HG02870 (cell line): ENCODE measurements at regions not wholly inside any gene's neighbourhood (a gene's known extent, or its start where the extent isn't known, plus 50 kb on each side); places are given as distances from the start of the nearest gene placed in this dataset.

ENCODE experiments used
- ATAC-seq: cut with Tn5 transposase; IDR thresholded peaks from one replicate; pipeline ENCODE4 v1.9.1; 2021; ENCODE audit warnings: mild to moderate bottlenecking, moderate library complexity; ENCODE audit not compliant: unreplicated experiment

DNA sequence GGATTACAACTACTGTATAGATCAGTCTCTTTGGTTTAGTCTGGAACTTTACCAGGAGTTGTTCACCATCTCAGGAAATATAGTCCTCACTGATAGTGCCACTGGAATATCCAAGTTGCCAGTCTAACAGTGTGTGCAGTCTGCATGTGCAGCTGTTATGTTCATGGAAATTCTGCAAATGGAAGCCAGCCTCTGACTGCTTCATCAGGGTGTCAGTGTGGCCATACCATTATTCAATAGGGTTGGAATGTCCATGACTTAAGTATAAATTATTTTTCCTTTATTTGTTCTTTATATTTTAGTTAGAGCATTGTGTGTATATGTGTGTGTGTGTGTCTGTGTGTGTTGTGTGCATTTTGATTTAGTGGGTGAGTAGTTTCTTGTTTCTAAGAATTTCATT, 51.8 kb downstream of the C11orf96 start:
- ATAC-seq: no peak

DNA sequence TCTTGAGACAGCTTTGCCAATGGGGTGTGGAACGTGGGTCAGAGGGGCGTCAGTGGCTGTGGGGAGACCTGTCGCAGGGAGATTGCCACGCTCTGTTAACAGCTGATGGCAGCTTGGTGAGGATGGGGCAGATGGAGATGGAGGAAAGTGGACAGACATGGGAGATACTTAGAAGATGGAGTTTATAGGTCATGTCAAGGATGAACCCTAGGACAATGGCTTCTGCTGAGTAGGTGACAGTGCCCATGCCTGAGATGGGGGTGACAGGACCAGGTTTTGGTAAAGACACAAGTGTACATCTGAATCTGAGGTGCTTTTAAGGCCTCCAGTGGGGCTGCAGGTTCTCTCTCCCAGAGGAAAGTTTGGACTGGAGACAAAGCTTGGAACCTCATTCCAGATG, 51.5 kb upstream of the ACCSL start:
- ATAC-seq: no peak

DNA sequence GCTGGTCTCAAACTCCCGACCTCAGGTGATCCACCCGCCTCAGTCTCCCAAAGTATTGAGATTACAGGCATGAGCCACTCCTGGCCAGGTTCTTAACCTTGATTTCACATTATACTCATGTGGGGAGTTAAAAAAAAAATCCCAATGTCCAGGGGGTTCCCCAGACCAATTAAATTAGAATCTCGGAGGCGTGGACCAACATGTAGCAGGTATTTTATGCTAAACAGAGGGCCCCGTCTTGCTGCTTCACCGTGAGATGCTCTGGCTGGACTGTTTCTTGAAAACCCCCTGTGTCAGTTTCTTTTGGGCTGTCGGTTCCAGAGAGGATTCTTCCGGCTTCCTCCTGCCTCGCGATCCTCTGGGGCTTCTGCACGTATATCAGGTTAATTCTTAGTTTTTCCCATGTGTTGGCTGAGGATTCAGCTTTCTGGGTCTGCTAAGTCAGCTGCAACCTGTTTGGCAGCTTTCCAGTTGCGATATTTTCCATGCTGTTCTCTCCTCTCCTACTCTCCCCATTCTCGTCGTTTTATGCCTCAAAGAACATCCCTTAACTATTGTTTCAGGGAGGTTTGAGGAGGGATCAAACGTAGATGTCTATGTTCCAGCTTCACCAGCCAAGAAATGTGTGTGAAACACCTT, 50.6 kb upstream of the ACCSL start:
- ATAC-seq: peak; percentile 47
